Esophagus (tissue), 2 donors: ENCODE measurements at regions not wholly inside any gene's neighbourhood (a gene's known extent, or its start where the extent isn't known, plus 50 kb on each side); places are given as distances from the start of the nearest gene placed in this dataset.

Source experiments
- H3K27ac ChIP-seq, 2 donors: one replicate each; pipeline ENCODE4 v1.5.1; 2013; ENCODE audit warnings: low read depth in 2 of 2, mild to moderate bottlenecking in 2 of 2, inconsistent platforms in 1 of 2, low read length in 1 of 2, moderate library complexity in 1 of 2
- H3K27me3 ChIP-seq, 2 donors: one replicate each; pipeline ENCODE4 v1.6.1; 2013; ENCODE audit warnings: low read length in 2 of 2, control low read depth in 1 of 2, mild to moderate bottlenecking in 1 of 2; ENCODE audit not compliant: insufficient read depth in 2 of 2, control insufficient read depth in 1 of 2
- H3K36me3 ChIP-seq, 2 donors: one replicate each; pipeline ENCODE4 v1.6.1; 2013; ENCODE audit warnings: low read length in 1 of 2; ENCODE audit not compliant: control insufficient read depth in 2 of 2, insufficient read depth in 2 of 2
- H3K4me1 ChIP-seq, 2 donors: one replicate each; pipeline ENCODE4 v1.6.1; 2013; ENCODE audit warnings: low read length in 1 of 2; ENCODE audit not compliant: control insufficient read depth in 2 of 2, insufficient read depth in 2 of 2
- H3K4me3 ChIP-seq, 2 donors: one replicate each; pipeline ENCODE4 v1.5.1; 2013; ENCODE audit warnings: low read length in 2 of 2, mild to moderate bottlenecking in 2 of 2, low read depth in 1 of 2, moderate library complexity in 1 of 2
- H3K9me3 ChIP-seq, 2 donors: one replicate each; pipeline ENCODE4 v1.6.1; 2013; ENCODE audit warnings: mild to moderate bottlenecking in 2 of 2, low read depth in 1 of 2, low read length in 1 of 2, moderate library complexity in 1 of 2; ENCODE audit not compliant: control insufficient read depth in 2 of 2, insufficient read depth in 1 of 2
- whole genome bisulfite sequencing, 2 donors: extraction: QIAGEN DNeasy Blood & Tissue Kit; methylation state at CpG; one replicate each; pipeline ENCODE4 v1.1.7; 2013; 5-methylcytosine and 5-hydroxymethylcytosine counted together
- donor health status: healthy with polysubstance abuse.
- donor health status: Bipolar disorder and iron deficiency.

DNA sequence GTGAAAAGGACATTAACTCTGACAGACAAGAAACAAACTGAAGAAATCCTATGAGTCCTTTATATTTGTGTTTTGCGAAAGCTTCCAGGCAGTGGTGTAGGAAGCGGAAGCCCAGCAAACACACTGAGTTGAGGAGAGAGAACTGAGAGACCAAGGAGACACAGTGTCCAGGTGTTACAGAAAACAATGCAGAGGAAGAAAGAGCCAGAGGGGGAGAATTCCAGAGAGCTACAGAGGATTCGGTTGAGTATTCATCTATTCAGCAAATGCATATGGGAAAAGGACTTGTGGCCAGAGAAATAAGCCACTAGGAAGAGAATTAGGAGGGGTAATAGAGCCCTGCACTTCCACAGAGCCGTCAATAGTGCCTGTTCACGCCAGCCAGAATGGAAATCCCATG lies 183.5 kb downstream of the LIG4 start:
- Histone ChIP-seq H3K27ac (no peak overlapping the region), H3K4me1 (no peaks in the 10 kb centered on the region), H3K27me3 (no peaks in the 10 kb centered on the region), H3K9me3 (peaks cover 0 to 2% of the 10 kb centered on the region in 2 donors), H3K4me3 (no peak overlapping the region), H3K36me3 (no peaks in the 10 kb centered on the region)
- WGBS, 2 donors: 70 to 71% methylated on average over 5 of the region's 5 CpGs

GRCh38 chr13:108030769-108031168 lies 184.6 kb downstream of the LIG4 start:
- H3K36me3 ChIP-seq: no peaks in the 10 kb centered on the region
- peaks cover 0 to 2% of the 10 kb centered on the region in 2 donors for H3K9me3 ChIP-seq
- H3K4me1 ChIP-seq: no peaks in the 10 kb centered on the region
- 15 to 18% methylated on average over 1 of the region's 1 CpG for WGBS, 2 donors
- no peak overlapping the region for H3K4me3 ChIP-seq
- H3K27ac ChIP-seq: no peak overlapping the region
- no peaks in the 10 kb centered on the region for H3K27me3 ChIP-seq

GRCh38 chr13:108026680-108027410 lies 188.5 kb downstream of the LIG4 start:
- H3K27me3 ChIP-seq: no peaks in the 10 kb centered on the region
- H3K36me3 ChIP-seq: no peaks in the 10 kb centered on the region
- H3K27ac ChIP-seq: no peak overlapping the region
- no peaks in the 10 kb centered on the region for H3K4me1 ChIP-seq
- H3K4me3 ChIP-seq: no peak overlapping the region
- WGBS, 2 donors: 56 to 64% methylated on average over 3 of the region's 3 CpGs
- H3K9me3 ChIP-seq: peaks cover 0 to 2% of the 10 kb centered on the region in 2 donors

GRCh38 chr13:108020027-108020426 lies 195.3 kb downstream of the LIG4 start:
- H3K27me3 ChIP-seq: no peaks in the 10 kb centered on the region
- 49 to 52% methylated on average over 4 of the region's 4 CpGs for WGBS, 2 donors
- H3K9me3 ChIP-seq: peaks cover 3 to 8% of the 10 kb centered on the region in 2 donors
- no peaks in the 10 kb centered on the region for H3K4me1 ChIP-seq
- H3K36me3 ChIP-seq: no peaks in the 10 kb centered on the region
- H3K27ac ChIP-seq: no peak overlapping the region
- no peak overlapping the region for H3K4me3 ChIP-seq

DNA sequence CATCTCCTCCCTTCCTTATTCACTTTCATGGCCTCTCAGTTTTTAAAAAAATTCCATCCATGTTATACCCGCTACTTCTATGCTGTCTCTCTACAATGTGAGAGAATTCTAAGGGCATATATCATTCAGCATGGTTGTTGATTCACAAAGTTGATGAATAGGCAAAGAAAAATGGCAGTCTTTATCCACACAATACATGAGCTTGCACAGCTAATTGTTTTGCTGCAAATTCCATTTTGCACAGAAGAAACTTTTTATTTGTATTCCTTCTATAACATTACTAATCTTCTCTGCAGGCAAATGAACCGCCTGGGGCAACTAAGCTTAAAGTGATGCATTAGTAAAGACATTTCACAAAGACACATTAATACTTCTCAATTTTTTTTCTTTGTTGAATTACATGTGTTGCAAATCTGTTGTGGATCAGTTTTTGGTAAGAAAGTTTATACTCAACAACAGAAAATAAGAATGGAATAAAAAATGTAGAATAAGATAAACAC lies 196.9 kb downstream of the LIG4 start:
- peaks cover 3 to 8% of the 10 kb centered on the region in 2 donors for H3K9me3 ChIP-seq
- no peaks in the 10 kb centered on the region for H3K36me3 ChIP-seq
- no peak overlapping the region for H3K27ac ChIP-seq
- WGBS, 2 donors: 77 to 80% methylated on average over 2 of the region's 2 CpGs
- no peak overlapping the region for H3K4me3 ChIP-seq
- no peaks in the 10 kb centered on the region for H3K27me3 ChIP-seq
- H3K4me1 ChIP-seq: no peaks in the 10 kb centered on the region

DNA sequence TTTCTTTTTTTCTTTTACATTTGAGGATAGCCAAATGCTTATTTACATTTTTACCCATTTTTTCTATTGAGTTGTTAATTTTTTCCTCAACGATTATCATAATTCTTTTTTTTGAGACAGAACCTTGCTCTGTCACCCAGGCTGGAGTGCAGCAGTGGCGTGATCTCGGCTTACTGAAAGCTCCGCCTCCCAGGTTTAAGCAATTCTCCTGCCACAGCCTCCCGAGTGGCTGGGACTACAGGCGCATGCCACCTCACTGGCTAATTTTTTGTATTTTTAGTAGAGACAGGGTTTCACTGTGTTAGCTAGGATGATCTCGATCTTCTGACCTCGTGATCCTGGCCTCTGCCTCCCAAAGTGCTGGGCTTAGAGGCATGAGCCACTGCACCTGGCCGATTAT lies 208.7 kb downstream of the LIG4 start:
- H3K9me3 ChIP-seq: peaks cover 0 to 3% of the 10 kb centered on the region in 2 donors
- WGBS, 2 donors: 85 to 86% methylated on average over 9 of the region's 9 CpGs
- H3K27me3 ChIP-seq: no peaks in the 10 kb centered on the region
- no peaks in the 10 kb centered on the region for H3K36me3 ChIP-seq
- no peaks in the 10 kb centered on the region for H3K4me1 ChIP-seq
- no peak overlapping the region for H3K27ac ChIP-seq
- no peak overlapping the region for H3K4me3 ChIP-seq

- H3K4me1 ChIP-seq: no peaks in the 10 kb centered on the region
- 73 to 74% methylated on average over 3 of the region's 3 CpGs for WGBS, 2 donors
- no peak overlapping the region for H3K27ac ChIP-seq
- no peaks in the 10 kb centered on the region for H3K27me3 ChIP-seq
- H3K4me3 ChIP-seq: no peak overlapping the region
- peaks cover 2 to 5% of the 10 kb centered on the region in 2 donors for H3K9me3 ChIP-seq
- H3K36me3 ChIP-seq: no peaks in the 10 kb centered on the region
Observed at GRCh38 chr13:108005231-108005630, 210.1 kb downstream of the LIG4 start.

DNA sequence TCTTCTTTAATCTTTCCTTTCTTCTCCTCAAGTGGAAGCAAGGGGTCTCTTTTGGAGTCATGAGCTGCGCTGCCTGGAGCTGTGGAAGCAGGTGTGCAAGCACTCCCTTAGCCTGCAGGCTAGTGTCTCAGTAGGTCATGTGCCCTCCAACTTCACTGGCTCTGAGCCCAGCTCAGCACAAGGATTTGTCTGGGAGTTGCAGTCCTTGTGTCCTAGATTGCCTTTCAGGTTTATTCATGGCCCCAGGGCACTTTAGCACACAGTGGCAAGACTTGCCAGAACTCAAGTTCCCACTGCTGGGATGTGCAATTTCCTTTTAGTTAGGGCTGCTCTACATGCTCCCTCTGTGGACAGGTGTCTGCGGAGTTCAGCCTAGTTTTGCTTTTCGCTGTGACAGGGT lies 211.7 kb downstream of the LIG4 start:
- Histone ChIP-seq H3K27me3 (no peaks in the 10 kb centered on the region), H3K36me3 (no peaks in the 10 kb centered on the region), H3K4me3 (no peak overlapping the region), H3K4me1 (no peaks in the 10 kb centered on the region), H3K27ac (no peak overlapping the region), H3K9me3 (peaks cover 2 to 8% of the 10 kb centered on the region in 2 donors)
- 52 to 80% methylated on average over 3 of the region's 3 CpGs for WGBS, 2 donors

DNA sequence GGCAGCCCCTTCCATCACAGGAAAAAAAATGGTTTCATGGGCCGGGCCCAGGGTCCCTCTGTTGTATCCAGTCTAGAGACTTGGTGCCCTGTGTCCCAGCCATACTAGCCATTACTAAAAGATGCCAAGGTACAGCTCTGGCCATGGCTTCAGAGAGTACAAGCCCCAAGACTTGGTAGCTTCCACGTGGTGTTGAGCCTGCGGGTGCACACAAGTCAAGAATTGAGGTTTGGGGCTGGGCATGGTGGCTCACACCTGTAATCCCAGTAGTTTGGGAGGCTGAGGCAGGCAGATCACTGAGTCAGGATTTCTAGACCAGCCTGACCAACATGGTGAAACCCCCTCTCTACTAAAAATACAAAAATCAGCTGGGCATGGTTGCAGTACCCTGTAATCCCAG lies 214.3 kb downstream of the LIG4 start:
- Histone ChIP-seq H3K36me3 (no peaks in the 10 kb centered on the region), H3K9me3 (peaks cover 2 to 8% of the 10 kb centered on the region in 2 donors), H3K4me3 (no peak overlapping the region), H3K4me1 (no peaks in the 10 kb centered on the region), H3K27ac (no peak overlapping the region), H3K27me3 (no peaks in the 10 kb centered on the region)
- WGBS, 2 donors: 69 to 83% methylated on average over 3 of the region's 3 CpGs

DNA sequence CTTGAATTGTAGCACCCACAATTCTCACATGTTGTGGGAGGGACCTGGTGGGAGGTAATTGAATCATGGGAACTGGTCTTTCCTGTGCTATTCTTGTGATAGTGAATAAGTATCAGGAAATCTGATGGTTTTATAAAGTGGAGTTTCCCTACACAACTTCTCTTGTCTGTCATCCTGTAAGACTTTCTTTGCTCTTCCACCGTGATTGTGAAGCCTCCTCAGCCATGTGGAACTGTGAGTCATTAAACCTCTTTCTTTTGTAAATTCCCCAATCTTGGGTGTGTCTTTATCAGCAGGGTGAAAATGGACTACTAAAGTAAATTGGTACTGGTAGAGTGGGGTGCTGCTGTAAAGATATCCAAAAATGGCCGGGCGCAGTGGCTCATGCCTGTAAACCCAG lies 215.6 kb downstream of the LIG4 start:
- no peak overlapping the region for H3K4me3 ChIP-seq
- no peaks in the 10 kb centered on the region for H3K4me1 ChIP-seq
- peaks cover 2 to 8% of the 10 kb centered on the region in 2 donors for H3K9me3 ChIP-seq
- H3K36me3 ChIP-seq: no peaks in the 10 kb centered on the region
- no peak overlapping the region for H3K27ac ChIP-seq
- 83 to 91% methylated on average over 3 of the region's 3 CpGs for WGBS, 2 donors
- H3K27me3 ChIP-seq: no peaks in the 10 kb centered on the region
